ENCODE measurements at regions not wholly inside any gene's neighbourhood (a gene's known extent, or its start where the extent isn't known, plus 50 kb on each side); places are given as distances from the start of the nearest gene placed in this dataset.

DNA sequence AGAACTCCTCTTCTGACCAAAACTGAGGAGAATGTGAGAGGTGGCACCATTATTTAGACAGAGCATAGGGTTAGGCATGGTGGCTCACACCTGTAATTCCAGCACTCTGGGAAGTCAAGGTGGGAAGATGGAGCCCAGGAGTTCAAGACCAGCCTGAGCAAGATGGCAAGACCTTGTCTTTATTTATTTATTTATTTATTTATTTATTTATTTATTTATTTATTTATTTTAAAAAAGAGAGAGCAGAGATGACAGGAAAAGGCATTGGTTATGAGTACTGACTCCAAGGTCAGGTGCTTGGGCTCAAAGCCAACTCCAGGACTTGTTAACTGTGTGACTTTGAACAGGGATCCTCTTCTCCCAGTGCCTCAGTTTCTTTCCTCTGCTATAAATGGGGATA is 217.7 kb downstream of the MEX3B start:
- TF ChIP-seq, protein P1, sequence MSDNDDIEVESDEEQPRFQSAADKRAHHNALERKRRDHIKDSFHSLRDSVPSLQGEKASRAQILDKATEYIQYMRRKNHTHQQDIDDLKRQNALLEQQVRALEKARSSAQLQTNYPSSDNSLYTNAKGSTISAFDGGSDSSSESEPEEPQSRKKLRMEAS (IDR thresholded peaks at IDR 0.05; ENCODE audit: low read depth): no peak
- TF ChIP-seq SIN3A (IDR thresholded peaks at IDR 0.05; ENCODE audit: borderline replicate concordance, low read depth, low read length) (no peak), CHD2 (IDR thresholded peaks at IDR 0.05; ENCODE audit: low read length, partially characterized antibody) (no peak)
- TF ChIP-seq, protein P2, sequence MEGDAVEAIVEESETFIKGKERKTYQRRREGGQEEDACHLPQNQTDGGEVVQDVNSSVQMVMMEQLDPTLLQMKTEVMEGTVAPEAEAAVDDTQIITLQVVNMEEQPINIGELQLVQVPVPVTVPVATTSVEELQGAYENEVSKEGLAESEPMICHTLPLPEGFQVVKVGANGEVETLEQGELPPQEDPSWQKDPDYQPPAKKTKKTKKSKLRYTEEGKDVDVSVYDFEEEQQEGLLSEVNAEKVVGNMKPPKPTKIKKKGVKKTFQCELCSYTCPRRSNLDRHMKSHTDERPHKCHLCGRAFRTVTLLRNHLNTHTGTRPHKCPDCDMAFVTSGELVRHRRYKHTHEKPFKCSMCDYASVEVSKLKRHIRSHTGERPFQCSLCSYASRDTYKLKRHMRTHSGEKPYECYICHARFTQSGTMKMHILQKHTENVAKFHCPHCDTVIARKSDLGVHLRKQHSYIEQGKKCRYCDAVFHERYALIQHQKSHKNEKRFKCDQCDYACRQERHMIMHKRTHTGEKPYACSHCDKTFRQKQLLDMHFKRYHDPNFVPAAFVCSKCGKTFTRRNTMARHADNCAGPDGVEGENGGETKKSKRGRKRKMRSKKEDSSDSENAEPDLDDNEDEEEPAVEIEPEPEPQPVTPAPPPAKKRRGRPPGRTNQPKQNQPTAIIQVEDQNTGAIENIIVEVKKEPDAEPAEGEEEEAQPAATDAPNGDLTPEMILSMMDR (IDR thresholded peaks at IDR 0.05): no peak
